Natural killer cell treated with Interleukin-12 subunit alpha and Interleukin-12 subunit beta and Interleukin-15 and Interleukin-18, amount 100 ng/mL, for 72 hours (primary cell): ENCODE measurements at regions not wholly inside any gene's neighbourhood (a gene's known extent, or its start where the extent isn't known, plus 50 kb on each side); places are given as distances from the start of the nearest gene placed in this dataset.

Source experiments
- ATAC-seq, 2 donors: fragments of 150-1000 bp; cut with Tn5 transposase in 1 of 2; sonication (Bioruptor Pico), chemical (Tn5 transposase) in 1 of 2; 2 replicates each; pipeline ENCODE4 v1.10.0; 2021
- DNase-seq: peaks from one replicate; pipeline ENCODE4 v3.0.0; 2022; ENCODE audit warnings: low spot score
- H3K27ac Mint-ChIP-seq, 2 donors: 1 replicate in 1 of 2; 2 replicates in 1 of 2; pipeline ENCODE4 v1.8.0; 2022; ENCODE audit warnings: mixed read lengths in 2 of 2, mild to moderate bottlenecking in 1 of 2, moderate library complexity in 1 of 2
- H3K27me3 Mint-ChIP-seq, 2 donors: 1 replicate in 1 of 2; 2 replicates in 1 of 2; pipeline ENCODE4 v1.8.0; 2022; ENCODE audit warnings: mixed read lengths in 2 of 2
- H3K36me3 Mint-ChIP-seq: one replicate; pipeline ENCODE4 v1.8.0; 2022; ENCODE audit warnings: mixed read lengths
- H3K4me1 Mint-ChIP-seq, 2 donors: 1 replicate in 1 of 2; 2 replicates in 1 of 2; pipeline ENCODE4 v1.8.0; 2022; ENCODE audit warnings: low read depth in 2 of 2, mixed read lengths in 2 of 2, mild to moderate bottlenecking in 1 of 2
- H3K4me3 Mint-ChIP-seq: one replicate; pipeline ENCODE4 v1.8.0; 2022; ENCODE audit warnings: mixed read lengths
- H3K9me3 Mint-ChIP-seq: 2 replicates; pipeline ENCODE4 v1.8.0; 2022; ENCODE audit warnings: mixed read lengths

- Mint-ChIP-seq H3K9me3 (no peaks in the 10 kb centered on the region), H3K27ac (no peak overlapping the region)
- DNase-seq: no peak
These were observed 80.1 kb upstream of the OSBPL8 start for GRCh38 chr12:76639646-76640045.

GRCh38 chr12:76641073-76641472 is 81.5 kb upstream of the OSBPL8 start:
- Mint-ChIP-seq H3K27me3 (peaks cover 17 to 20% of the 10 kb centered on the region in 2 donors), H3K9me3 (no peaks in the 10 kb centered on the region), H3K4me3 (no peak overlapping the region), H3K27ac (no peak overlapping the region), H3K36me3 (no peaks in the 10 kb centered on the region), H3K4me1 (no peaks in the 10 kb centered on the region)
- ATAC-seq: no peak
- no peak for DNase-seq

More at GRCh38 chr12:76639646-76640045, 80.1 kb upstream of the OSBPL8 start:
- no peak for ATAC-seq
- Mint-ChIP-seq H3K27me3 (peaks cover 18 to 23% of the 10 kb centered on the region in 2 donors), H3K36me3 (no peaks in the 10 kb centered on the region), H3K4me3 (no peak overlapping the region), H3K4me1 (no peaks in the 10 kb centered on the region)

- no peak for ATAC-seq
- no peaks in the 10 kb centered on the region for H3K9me3 Mint-ChIP-seq
- no peaks in the 10 kb centered on the region for H3K36me3 Mint-ChIP-seq
- no peak for DNase-seq
- no peak overlapping the region for H3K27ac Mint-ChIP-seq
- no peaks in the 10 kb centered on the region for H3K4me1 Mint-ChIP-seq
- peaks cover 14 to 18% of the 10 kb centered on the region in 2 donors for H3K27me3 Mint-ChIP-seq
- H3K4me3 Mint-ChIP-seq: no peak overlapping the region
These were observed 82.4 kb upstream of the OSBPL8 start for GRCh38 chr12:76641961-76642360.

- Mint-ChIP-seq H3K4me1 (no peaks in the 10 kb centered on the region), H3K27ac (no peak overlapping the region), H3K4me3 (no peak overlapping the region), H3K36me3 (no peaks in the 10 kb centered on the region), H3K9me3 (no peaks in the 10 kb centered on the region), H3K27me3 (peaks cover 14 to 18% of the 10 kb centered on the region in 2 donors)
- no peak for DNase-seq
- ATAC-seq: no peak
These were observed 83.9 kb upstream of the OSBPL8 start for GRCh38 chr12:76643438-76643837.

GRCh38 chr12:76644950-76645349 is 85.4 kb upstream of the OSBPL8 start:
- no peaks in the 10 kb centered on the region for H3K9me3 Mint-ChIP-seq
- no peaks in the 10 kb centered on the region for H3K4me1 Mint-ChIP-seq
- no peaks in the 10 kb centered on the region for H3K36me3 Mint-ChIP-seq
- no peak overlapping the region for H3K4me3 Mint-ChIP-seq
- no peak overlapping the region for H3K27ac Mint-ChIP-seq
- peaks cover 11 to 18% of the 10 kb centered on the region in 2 donors for H3K27me3 Mint-ChIP-seq
- DNase-seq (no peak), ATAC-seq (peak in 1 of 2 donors; percentile 6)

GRCh38 chr12:76645934-76646333 is 86.4 kb upstream of the OSBPL8 start:
- H3K4me1 Mint-ChIP-seq: no peaks in the 10 kb centered on the region
- ATAC-seq (peak in 1 of 2 donors; percentile 43), DNase-seq (no peak)
- peaks cover 9 to 24% of the 10 kb centered on the region in 2 donors for H3K27me3 Mint-ChIP-seq
- H3K9me3 Mint-ChIP-seq: no peaks in the 10 kb centered on the region
- no peak overlapping the region for H3K4me3 Mint-ChIP-seq
- no peak overlapping the region for H3K27ac Mint-ChIP-seq
- H3K36me3 Mint-ChIP-seq: no peaks in the 10 kb centered on the region

GRCh38 chr12:76646366-76646765 is 86.8 kb upstream of the OSBPL8 start:
- Mint-ChIP-seq H3K4me1 (no peaks in the 10 kb centered on the region), H3K27ac (no peak overlapping the region), H3K4me3 (no peak overlapping the region), H3K9me3 (no peaks in the 10 kb centered on the region), H3K36me3 (no peaks in the 10 kb centered on the region), H3K27me3 (peaks cover 8 to 26% of the 10 kb centered on the region in 2 donors)
- ATAC-seq: no peak
- DNase-seq: no peak

- Mint-ChIP-seq H3K4me3 (no peak overlapping the region), H3K27ac (no peak overlapping the region)
These were observed 89.5 kb upstream of the OSBPL8 start for GRCh38 chr12:76649099-76649498.

GRCh38 chr12:76652402-76652801 is 92.8 kb upstream of the OSBPL8 start:
- ATAC-seq: no peak
- DNase-seq: no peak
- Mint-ChIP-seq H3K4me3 (no peak overlapping the region), H3K36me3 (no peaks in the 10 kb centered on the region), H3K27ac (no peak overlapping the region), H3K27me3 (peaks cover 5 to 28% of the 10 kb centered on the region in 2 donors), H3K4me1 (no peaks in the 10 kb centered on the region), H3K9me3 (no peaks in the 10 kb centered on the region)

More at GRCh38 chr12:76649099-76649498, 89.5 kb upstream of the OSBPL8 start:
- peaks cover 3 to 13% of the 10 kb centered on the region in 2 donors for H3K27me3 Mint-ChIP-seq
- no peaks in the 10 kb centered on the region for H3K4me1 Mint-ChIP-seq
- ATAC-seq (no peak), DNase-seq (no peak)
- H3K9me3 Mint-ChIP-seq: no peaks in the 10 kb centered on the region
- H3K36me3 Mint-ChIP-seq: no peaks in the 10 kb centered on the region

- Mint-ChIP-seq H3K27ac (no peak overlapping the region), H3K4me3 (no peak overlapping the region), H3K36me3 (no peaks in the 10 kb centered on the region), H3K4me1 (no peaks in the 10 kb centered on the region), H3K9me3 (no peaks in the 10 kb centered on the region), H3K27me3 (peaks cover 5 to 32% of the 10 kb centered on the region in 2 donors)
- ATAC-seq (no peak), DNase-seq (no peak)
These were observed 93.8 kb upstream of the OSBPL8 start for GRCh38 chr12:76653342-76653741.

- H3K27me3 Mint-ChIP-seq: peaks cover 28 to 45% of the 10 kb centered on the region in 2 donors
- no peaks in the 10 kb centered on the region for H3K4me1 Mint-ChIP-seq
- no peaks in the 10 kb centered on the region for H3K9me3 Mint-ChIP-seq
- H3K4me3 Mint-ChIP-seq: no peak overlapping the region
- H3K27ac Mint-ChIP-seq: no peak overlapping the region
- H3K36me3 Mint-ChIP-seq: no peaks in the 10 kb centered on the region
- no peak for ATAC-seq
- no peak for DNase-seq
These were observed 99.2 kb upstream of the ZDHHC17 start for GRCh38 chr12:76664731-76665130.

GRCh38 chr12:76666290-76666835 is 97.6 kb upstream of the ZDHHC17 start:
- Mint-ChIP-seq H3K4me3 (no peak overlapping the region), H3K9me3 (no peaks in the 10 kb centered on the region), H3K36me3 (no peaks in the 10 kb centered on the region), H3K27ac (no peak overlapping the region), H3K4me1 (no peaks in the 10 kb centered on the region), H3K27me3 (peaks cover 23 to 34% of the 10 kb centered on the region in 2 donors)
- DNase-seq (no peak), ATAC-seq (no peak)

GRCh38 chr12:76669981-76670380 is 93.9 kb upstream of the ZDHHC17 start:
- Mint-ChIP-seq H3K9me3 (no peaks in the 10 kb centered on the region), H3K4me3 (no peak overlapping the region), H3K27me3 (peaks cover 18 to 25% of the 10 kb centered on the region in 2 donors), H3K36me3 (no peaks in the 10 kb centered on the region), H3K4me1 (no peaks in the 10 kb centered on the region), H3K27ac (no peak overlapping the region)
- no peak for DNase-seq
- ATAC-seq: no peak

- no peak for ATAC-seq
These were observed 93.1 kb upstream of the ZDHHC17 start for GRCh38 chr12:76670776-76671175.

More at GRCh38 chr12:76670776-76671175, 93.1 kb upstream of the ZDHHC17 start:
- no peak for DNase-seq
- H3K36me3 Mint-ChIP-seq: no peaks in the 10 kb centered on the region
- no peaks in the 10 kb centered on the region for H3K4me1 Mint-ChIP-seq
- no peak overlapping the region for H3K27ac Mint-ChIP-seq
- H3K9me3 Mint-ChIP-seq: no peaks in the 10 kb centered on the region
- H3K27me3 Mint-ChIP-seq: peaks cover 13 to 17% of the 10 kb centered on the region in 2 donors
- no peak overlapping the region for H3K4me3 Mint-ChIP-seq
